Upper lobe of right lung (tissue), 1 donor: ENCODE measurements at regions not wholly inside any gene's neighbourhood (a gene's known extent, or its start where the extent isn't known, plus 50 kb on each side); places are given as distances from the start of the nearest gene placed in this dataset.

Experiments
- ATAC-seq: fragments of 200-7000 bp; cut with Tn5 transposase; one replicate; pipeline ENCODE4 v1.9.1; 2020; ENCODE audit warnings: mild to moderate bottlenecking, moderate library complexity
- DNase-seq: peaks from one replicate; pipeline ENCODE4 v3.0.0-alpha.2; 2020
- H3K27ac ChIP-seq: fragments of 200-600 bp; one replicate; pipeline ENCODE4 v1.8.0; 2022
- H3K27me3 ChIP-seq: fragments of 200-600 bp; one replicate; pipeline ENCODE4 v1.8.0; 2022; ENCODE audit warnings: mild to moderate bottlenecking
- H3K36me3 ChIP-seq: fragments of 200-600 bp; one replicate; pipeline ENCODE4 v1.8.0; 2022
- H3K4me1 ChIP-seq: fragments of 200-600 bp; one replicate; pipeline ENCODE4 v1.8.0; 2022
- H3K4me3 ChIP-seq: fragments of 200-600 bp; one replicate; pipeline ENCODE4 v1.8.0; 2022; ENCODE audit warnings: mild to moderate bottlenecking
- H3K9me3 ChIP-seq: fragments of 200-600 bp; one replicate; pipeline ENCODE4 v1.8.0; 2022
- CTCF ChIP-seq: fragments of 200-600 bp; IDR thresholded peaks from one replicate; pipeline ENCODE4 v1.8.0; 2022; ENCODE audit warnings: antibody characterized with exemption
- intact Hi-C: fragments of 100-400 bp; cut with DNase I; formaldehyde crosslinking; loops from one replicate; pipeline ENCODE4 v1.11.0; 2022
- donor health status: DM: no; HTN: yes; CAD: no; lungs with severe emphysema.

GRCh38 chr20:4573564-4574355 is 112.5 kb upstream of the PRNP start:
- Histone ChIP-seq H3K4me1 (no peaks in the 10 kb centered on the region), H3K36me3 (no peaks in the 10 kb centered on the region), H3K4me3 (no peak overlapping the region), H3K27me3 (peaks cover 27% of the 10 kb centered on the region), H3K9me3 (no peaks in the 10 kb centered on the region), H3K27ac (no peak overlapping the region)
- no peak for TF ChIP-seq CTCF
- no peak for DNase-seq
- ATAC-seq: no peak
- intact Hi-C loops: no loop called here

- DNase-seq: no peak
Observed at GRCh38 chr20:4571759-4572531, 114.3 kb upstream of the PRNP start.

GRCh38 chr20:4569865-4570264 is 116.4 kb upstream of the PRNP start:
- no peaks in the 10 kb centered on the region for H3K4me1 ChIP-seq
- no peaks in the 10 kb centered on the region for H3K9me3 ChIP-seq
- no peak overlapping the region for H3K27ac ChIP-seq
- TF ChIP-seq CTCF: no peak
- DNase-seq: no peak
- H3K36me3 ChIP-seq: no peaks in the 10 kb centered on the region
- intact Hi-C loops: no loop called here
- no peak overlapping the region for H3K4me3 ChIP-seq
- H3K27me3 ChIP-seq: peaks cover 12% of the 10 kb centered on the region
- no peak for ATAC-seq

More at GRCh38 chr20:4571759-4572531, 114.3 kb upstream of the PRNP start:
- intact Hi-C loops: no loop called here
- H3K9me3 ChIP-seq: no peaks in the 10 kb centered on the region
- H3K4me1 ChIP-seq: no peaks in the 10 kb centered on the region
- no peaks in the 10 kb centered on the region for H3K36me3 ChIP-seq
- H3K4me3 ChIP-seq: no peak overlapping the region
- TF ChIP-seq CTCF: no peak
- H3K27me3 ChIP-seq: peaks cover 27% of the 10 kb centered on the region
- ATAC-seq: no peak
- H3K27ac ChIP-seq: no peak overlapping the region

GRCh38 chr20:4569092-4569491 is 117.2 kb upstream of the PRNP start:
- no peak for TF ChIP-seq CTCF
- H3K4me1 ChIP-seq: no peaks in the 10 kb centered on the region
- H3K4me3 ChIP-seq: no peak overlapping the region
- intact Hi-C loops: no loop called here
- no peak overlapping the region for H3K27ac ChIP-seq
- no peak for ATAC-seq
- no peaks in the 10 kb centered on the region for H3K9me3 ChIP-seq
- peaks cover 5% of the 10 kb centered on the region for H3K27me3 ChIP-seq
- H3K36me3 ChIP-seq: no peaks in the 10 kb centered on the region
- DNase-seq: no peak

- Histone ChIP-seq H3K4me1 (no peaks in the 10 kb centered on the region), H3K27me3 (no peaks in the 10 kb centered on the region), H3K4me3 (no peak overlapping the region), H3K36me3 (no peaks in the 10 kb centered on the region), H3K27ac (no peak overlapping the region), H3K9me3 (no peaks in the 10 kb centered on the region)
- DNase-seq: no peak
- no peak for TF ChIP-seq CTCF
- ATAC-seq: no peak
- intact Hi-C loops: no loop called here
Observed at GRCh38 chr20:4568361-4568959, 117.8 kb upstream of the PRNP start.
